Nephron progenitor cell (in vitro differentiated cells): ENCODE measurements at regions not wholly inside any gene's neighbourhood (a gene's known extent, or its start where the extent isn't known, plus 50 kb on each side); places are given as distances from the start of the nearest gene placed in this dataset.

Experiments
- DNase-seq: peaks from one replicate; pipeline ENCODE4 v3.0.0; 2021
- H3K27ac Mint-ChIP-seq: 2 replicates; pipeline ENCODE4 v1.8.0; 2021; ENCODE audit warnings: mild to moderate bottlenecking, moderate library complexity, mixed read lengths
- H3K27me3 Mint-ChIP-seq: 2 replicates; pipeline ENCODE4 v1.8.0; 2021; ENCODE audit warnings: mild to moderate bottlenecking, low read depth, mixed read lengths; ENCODE audit not compliant: poor library complexity
- H3K36me3 Mint-ChIP-seq: 2 replicates; pipeline ENCODE4 v1.8.0; 2021; ENCODE audit warnings: low read depth, mixed read lengths
- H3K4me1 Mint-ChIP-seq: 2 replicates; pipeline ENCODE4 v1.8.0; 2021; ENCODE audit warnings: mixed read lengths
- H3K4me3 Mint-ChIP-seq: 2 replicates; pipeline ENCODE4 v1.8.0; 2021; ENCODE audit warnings: mild to moderate bottlenecking, moderate library complexity, mixed read lengths
- H3K9me3 Mint-ChIP-seq: 2 replicates; pipeline ENCODE4 v1.8.0; 2021; ENCODE audit warnings: mild to moderate bottlenecking, moderate library complexity, mixed read lengths
- CTCF ChIP-seq: fragments of 200-600 bp; sonication (generic); IDR thresholded peaks from 2 replicates; pipeline ENCODE4 v1.5.0; 2021; ENCODE audit warnings: antibody characterized with exemption

GRCh38 chr13:48165063-48165462 lies 67.9 kb upstream of the ITM2B start:
- Mint-ChIP-seq H3K36me3 (no peaks in the 10 kb centered on the region), H3K27me3 (peaks cover 3% of the 10 kb centered on the region), H3K4me3 (no peak overlapping the region), H3K9me3 (no peaks in the 10 kb centered on the region), H3K27ac (no peak overlapping the region), H3K4me1 (peaks cover 12% of the 10 kb centered on the region)
- no peak for DNase-seq
- TF ChIP-seq CTCF = no peak

- no peak for DNase-seq
- no peak overlapping the region for H3K4me3 Mint-ChIP-seq
- no peak overlapping the region for H3K27ac Mint-ChIP-seq
- H3K36me3 Mint-ChIP-seq = no peaks in the 10 kb centered on the region
- peaks cover 17% of the 10 kb centered on the region for H3K4me1 Mint-ChIP-seq
- no peak for TF ChIP-seq CTCF
- H3K9me3 Mint-ChIP-seq = no peaks in the 10 kb centered on the region
- H3K27me3 Mint-ChIP-seq = peaks cover 3% of the 10 kb centered on the region
Measured at GRCh38 chr13:48163061-48163460, 68.2 kb upstream of the MED4 start.

- H3K9me3 Mint-ChIP-seq = no peaks in the 10 kb centered on the region
- peaks cover 13% of the 10 kb centered on the region for H3K4me1 Mint-ChIP-seq
- H3K27me3 Mint-ChIP-seq = peaks cover 3% of the 10 kb centered on the region
- no peak overlapping the region for H3K27ac Mint-ChIP-seq
- DNase-seq = no peak
- TF ChIP-seq CTCF = no peak
- H3K36me3 Mint-ChIP-seq = no peaks in the 10 kb centered on the region
- no peak overlapping the region for H3K4me3 Mint-ChIP-seq
Measured at GRCh38 chr13:48162217-48162616, 67.3 kb upstream of the MED4 start.

GRCh38 chr13:48161530-48162179 lies 66.8 kb upstream of the MED4 start:
- Mint-ChIP-seq H3K36me3 (no peaks in the 10 kb centered on the region), H3K27ac (peak overlapping the region; percentile 44), H3K9me3 (no peaks in the 10 kb centered on the region), H3K27me3 (peaks cover 2% of the 10 kb centered on the region), H3K4me3 (no peak overlapping the region), H3K4me1 (peaks cover 13% of the 10 kb centered on the region)
- no peak for DNase-seq
- no peak for TF ChIP-seq CTCF

- no peak for TF ChIP-seq CTCF
- peaks cover 13% of the 10 kb centered on the region for H3K4me1 Mint-ChIP-seq
- no peaks in the 10 kb centered on the region for H3K9me3 Mint-ChIP-seq
- no peaks in the 10 kb centered on the region for H3K36me3 Mint-ChIP-seq
- H3K27me3 Mint-ChIP-seq = no peaks in the 10 kb centered on the region
- no peak for DNase-seq
- H3K4me3 Mint-ChIP-seq = no peak overlapping the region
- no peak overlapping the region for H3K27ac Mint-ChIP-seq
Measured at GRCh38 chr13:48160606-48161278, 65.8 kb upstream of the MED4 start.

- TF ChIP-seq CTCF = no peak
- Mint-ChIP-seq H3K9me3 (no peaks in the 10 kb centered on the region), H3K36me3 (no peaks in the 10 kb centered on the region), H3K27ac (no peak overlapping the region), H3K4me1 (peaks cover 18% of the 10 kb centered on the region), H3K4me3 (no peak overlapping the region), H3K27me3 (no peaks in the 10 kb centered on the region)
- DNase-seq = no peak
Measured at GRCh38 chr13:48159826-48160225, 64.9 kb upstream of the MED4 start.
